H1 (cell line): ENCODE measurements at regions not wholly inside any gene's neighbourhood (a gene's known extent, or its start where the extent isn't known, plus 50 kb on each side); places are given as distances from the start of the nearest gene placed in this dataset.

ENCODE experiments used
- CTCF ChIA-PET: fragments of 300-600 bp; sonication (Branson Sonifier 250); formaldehyde crosslinking; loops from one replicate; lab custom pipeline; 2021; ENCODE audit not compliant: partially characterized antibody; lab: Charles Lee
- POLR2A ChIA-PET: fragments of 300-600 bp; sonication (Branson Sonifier 250); formaldehyde crosslinking; loops from one replicate; lab custom pipeline; 2021; ENCODE audit warnings: inconsistent platforms; ENCODE audit not compliant: partially characterized antibody; lab: Charles Lee
- DNase-seq, 2 experiments: peaks; one replicate each; pipeline versions ENCODE4 v3.0.0 to v3.0.0-alpha.2; 2010 to 2022; ENCODE audit warnings: low spot score in 2 of 2, low read depth in 1 of 2, mixed read lengths in 1 of 2
- FAIRE-seq: peaks from 2 replicates; lab custom pipeline; 2011; peaks lifted over from hg19 to GRCh38; lab: Jason Lieb, UNC
- H2AFZ ChIP-seq: 2 replicates; pipeline ENCODE4 v1.8.1; 2012; ENCODE audit warnings: low read length, inconsistent platforms
- H2AK5ac ChIP-seq: 2 replicates; pipeline ENCODE4 v1.6.1; 2013; ENCODE audit warnings: low read depth, low read length
- H2BK120ac ChIP-seq: replicated peaks from 2 replicates; pipeline ENCODE3; 2013; ENCODE audit warnings: low read depth, low read length, inconsistent platforms
- H2BK12ac ChIP-seq: 2 replicates; pipeline ENCODE4 v1.6.1; 2013; ENCODE audit warnings: low read depth, low read length
- H2BK15ac ChIP-seq: 2 replicates; pipeline ENCODE4 v1.6.1; 2013; ENCODE audit warnings: low read length
- H2BK20ac ChIP-seq: 2 replicates; pipeline ENCODE4 v1.6.1; 2013; ENCODE audit warnings: low read length
- H2BK5ac ChIP-seq: 2 replicates; pipeline ENCODE4 v1.6.1; 2013; ENCODE audit warnings: low read depth, low read length
- H3K14ac ChIP-seq: 2 replicates; pipeline ENCODE4 v1.6.1; 2013; ENCODE audit warnings: inconsistent platforms; ENCODE audit not compliant: insufficient read length
- H3K18ac ChIP-seq: 2 replicates; pipeline ENCODE4 v1.6.1; 2013; ENCODE audit warnings: low read length; ENCODE audit errors: extremely low read depth
- H3K23ac ChIP-seq: 2 replicates; pipeline ENCODE4 v1.6.1; 2013; ENCODE audit warnings: inconsistent platforms; ENCODE audit not compliant: insufficient read length
- H3K23me2 ChIP-seq: 2 replicates; pipeline ENCODE4 v1.6.1; 2013; ENCODE audit warnings: low read depth, low read length
- H3K27ac ChIP-seq: 2 replicates; pipeline ENCODE4 v1.6.1; 2011; ENCODE audit warnings: low read depth, low read length, inconsistent platforms
- H3K27me3 ChIP-seq, 4 experiments: replicated peaks in 1 of 4; 1 replicate in 1 of 4; 2 replicates in 3 of 4; pipeline versions ENCODE4 v1.6.1 to v1.8.1; 2011 to 2013; ENCODE audit warnings: low read length in 3 of 4, mild to moderate bottlenecking in 3 of 4, inconsistent platforms in 2 of 4, mixed read lengths in 2 of 4, moderate library complexity in 1 of 4; ENCODE audit not compliant: control insufficient read depth in 3 of 4, insufficient read depth in 3 of 4; ENCODE audit errors: extremely low read depth in 1 of 4
- H3K36me3 ChIP-seq, 4 experiments: 2 replicates each; pipeline versions ENCODE4 v1.6.1 to v1.8.1; 2011 to 2013; ENCODE audit warnings: mild to moderate bottlenecking in 4 of 4, low read length in 3 of 4, moderate library complexity in 2 of 4, control low read depth in 1 of 4, inconsistent platforms in 1 of 4; ENCODE audit not compliant: insufficient read depth in 4 of 4, control insufficient read depth in 2 of 4
- H3K4ac ChIP-seq: replicated peaks from 2 replicates; pipeline ENCODE3; 2013; ENCODE audit warnings: low read length, low read depth, mixed read lengths, inconsistent platforms; ENCODE audit not compliant: insufficient read length
- H3K4me1 ChIP-seq, 4 experiments: replicated peaks in 1 of 4; 1 replicate in 1 of 4; 2 replicates in 3 of 4; pipeline versions ENCODE4 v1.6.1 to v1.8.1; 2011 to 2013; ENCODE audit warnings: low read length in 3 of 4, inconsistent platforms in 2 of 4, mixed read lengths in 1 of 4; ENCODE audit not compliant: insufficient read depth in 4 of 4, control insufficient read depth in 3 of 4
- H3K4me2 ChIP-seq, 2 experiments: 2 replicates each; pipeline versions ENCODE4 v1.6.1 to v1.8.1; 2011 to 2013; ENCODE audit warnings: low read depth in 2 of 2, low read length in 2 of 2, control low read depth in 1 of 2, inconsistent platforms in 1 of 2, mild to moderate bottlenecking in 1 of 2; ENCODE audit not compliant: insufficient read depth in 1 of 2
- H3K4me3 ChIP-seq, 4 experiments: fragments of 200-600, 300-600 bp in 1 of 4; sonication (generic), shearing (Covaris generic), sonication (Bioruptor Twin) in 1 of 4; 2 replicates each; pipeline versions ENCODE4 v1.5.1 to v1.8.1; 2011 to 2016; ENCODE audit warnings: low read length in 4 of 4, low read depth in 3 of 4, control low read depth in 2 of 4, inconsistent platforms in 2 of 4, mild to moderate bottlenecking in 2 of 4, mixed read lengths in 1 of 4, moderate library complexity in 1 of 4; ENCODE audit not compliant: insufficient read depth in 2 of 4; ENCODE audit errors: extremely low read depth in 1 of 4
- H3K56ac ChIP-seq: replicated peaks from 2 replicates; pipeline ENCODE3; 2013; ENCODE audit warnings: low read depth, mild to moderate bottlenecking, mixed read lengths, low read length, inconsistent platforms; ENCODE audit not compliant: insufficient read length
- H3K79me1 ChIP-seq: 2 replicates; pipeline ENCODE4 v1.6.1; 2013; ENCODE audit warnings: low read depth, low read length, control low read depth
- H3K79me2 ChIP-seq, 2 experiments: 2 replicates each; pipeline versions ENCODE4 v1.6.1 to v1.8.1; 2012 to 2013; ENCODE audit warnings: low read length in 2 of 2, mild to moderate bottlenecking in 2 of 2, inconsistent platforms in 1 of 2; ENCODE audit not compliant: insufficient read depth in 2 of 2, control insufficient read depth in 1 of 2
- H3K9ac ChIP-seq, 4 experiments: replicated peaks in 1 of 4; 1 replicate in 1 of 4; 2 replicates in 3 of 4; pipeline versions ENCODE4 v1.6.1 to v1.8.1; 2011 to 2013; ENCODE audit warnings: low read depth in 3 of 4, low read length in 3 of 4, control low read depth in 2 of 4, mild to moderate bottlenecking in 2 of 4, moderate library complexity in 2 of 4, inconsistent platforms in 1 of 4; ENCODE audit errors: extremely low read depth in 1 of 4
- H3K9me3 ChIP-seq, 2 experiments: 2 replicates each; pipeline versions ENCODE4 v1.6.1 to v1.8.1; 2012 to 2013; ENCODE audit warnings: mild to moderate bottlenecking in 2 of 2, moderate library complexity in 2 of 2, control low read depth in 1 of 2, inconsistent platforms in 1 of 2, low read depth in 1 of 2, low read length in 1 of 2, mixed read lengths in 1 of 2; ENCODE audit not compliant: insufficient read depth in 2 of 2
- H4K20me1 ChIP-seq, 2 experiments: replicated peaks in 1 of 2; 2 replicates each; pipeline versions ENCODE3 to v1.8.1; 2011 to 2013; ENCODE audit warnings: inconsistent platforms in 2 of 2, low read length in 2 of 2, mild to moderate bottlenecking in 1 of 2; ENCODE audit not compliant: insufficient read depth in 2 of 2, control insufficient read depth in 1 of 2
- H4K5ac ChIP-seq: 2 replicates; pipeline ENCODE4 v1.6.1; 2013; ENCODE audit warnings: low read length, low read depth, mixed read lengths, inconsistent platforms; ENCODE audit not compliant: insufficient read length
- H4K8ac ChIP-seq: 2 replicates; pipeline ENCODE4 v1.8.0; 2013; ENCODE audit warnings: mild to moderate bottlenecking, moderate library complexity, low read length, inconsistent platforms; ENCODE audit not compliant: insufficient read depth; ENCODE audit errors: extremely low read depth
- H4K91ac ChIP-seq: replicated peaks from 2 replicates; pipeline ENCODE3; 2013; ENCODE audit warnings: low read length, mixed read lengths, inconsistent platforms; ENCODE audit not compliant: insufficient read length
- CEBPB ChIP-seq: IDR thresholded peaks from 2 replicates; pipeline ENCODE4 v1.6.1; 2012; ENCODE audit warnings: low read depth, low read length
- EP300 ChIP-seq, 2 experiments: IDR thresholded peaks; 1 replicate in 1 of 2; 2 replicates in 1 of 2; pipeline ENCODE4 v1.6.1; 2011 to 2012; ENCODE audit warnings: low read depth in 2 of 2, low read length in 2 of 2, mild to moderate bottlenecking in 2 of 2, borderline replicate concordance in 1 of 2, inconsistent platforms in 1 of 2, moderate library complexity in 1 of 2
- HDAC6 ChIP-seq: IDR thresholded peaks from one replicate; pipeline ENCODE4 v1.7.1; 2012; ENCODE audit warnings: low read depth, mild to moderate bottlenecking, inconsistent platforms, low read length, moderate library complexity
- TAF1 ChIP-seq: IDR thresholded peaks from 2 replicates; pipeline ENCODE4 v1.6.1; 2011; ENCODE audit warnings: mild to moderate bottlenecking, low read depth, low read length
- TBP ChIP-seq: IDR thresholded peaks from 2 replicates; pipeline ENCODE4 v1.6.1; 2011; ENCODE audit warnings: low read depth, low read length, improper control_type of control experiment
- WGBS, 2 experiments: shearing (Covaris generic) in 1 of 2; methylation state at CpG; one replicate each; pipeline versions ENCODE4 v1.1.6 to v1.1.7; 2013 to 2015; ENCODE audit warnings: low lambda C conversion rate in 2 of 2, mixed read lengths in 2 of 2, inconsistent platforms in 1 of 2, low coverage in 1 of 2, missing lambda C conversion rate in 1 of 2; ENCODE audit not compliant: insufficient replicate concordance in 2 of 2, insufficient coverage in 1 of 2, insufficient read length in 1 of 2; ENCODE audit errors: extremely low coverage in 1 of 2, missing lambda C conversion rate in 1 of 2; 5-methylcytosine and 5-hydroxymethylcytosine counted together

GRCh38 chr7:26000841-26001240 is 151.2 kb upstream of the NFE2L3 start:
- CTCF ChIA-PET = no interaction called here
- POLR2A ChIA-PET = interaction anchor here (0.6 to 1.2 kb wide), 2 partner anchors 21 to 26 kb away, joined by 3 to 4 read pairs; no protein-coding TSS in a partner anchor
- no peak overlapping the region for H2AFZ ChIP-seq

More at GRCh38 chr7:26000841-26001240, 151.2 kb upstream of the NFE2L3 start:
- Histone ChIP-seq H3K4me2 (no peak overlapping the region), H3K4me1 (no peaks in the 10 kb centered on the region), H3K27me3 (no peaks in the 10 kb centered on the region), H2AK5ac (no peak overlapping the region), H3K23me2 (no peaks in the 10 kb centered on the region), H2BK120ac (no peak overlapping the region), H3K79me2 (no peaks in the 10 kb centered on the region), H2BK20ac (no peak overlapping the region), H3K4ac (no peak overlapping the region)
- no peak for FAIRE-seq
- TF ChIP-seq HDAC6 = no peak
- TF ChIP-seq TBP = no peak
- TF ChIP-seq TAF1 = no peak
- TF ChIP-seq CEBPB = no peak
- no peak for TF ChIP-seq EP300 (IDR thresholded peaks at IDR 0.05; ENCODE audit: borderline replicate concordance in 1 of 2, low read depth in 2 of 2, low read length in 2 of 2)
- TF ChIP-seq, all 59 proteins: peak for 0
- no peaks in the 10 kb centered on the region for H3K79me1 ChIP-seq
- no peak overlapping the region for H3K9ac ChIP-seq
- H3K9me3 ChIP-seq = no peaks in the 10 kb centered on the region
- no peaks in the 10 kb centered on the region for H4K20me1 ChIP-seq
- no peak overlapping the region for H2BK15ac ChIP-seq
- H3K14ac ChIP-seq = no peak overlapping the region
- no peak overlapping the region for H3K56ac ChIP-seq
- H4K5ac ChIP-seq = no peak overlapping the region
- no peak overlapping the region for H3K18ac ChIP-seq
- no peak for DNase-seq
- no peak overlapping the region for H3K4me3 ChIP-seq
- no peak overlapping the region for H2BK5ac ChIP-seq
- no peak overlapping the region for H4K8ac ChIP-seq
- no peak overlapping the region for H3K23ac ChIP-seq
- H3K36me3 ChIP-seq = no peaks in the 10 kb centered on the region
- H2BK12ac ChIP-seq = no peak overlapping the region
- H3K27ac ChIP-seq = no peak overlapping the region
- WGBS, 2 experiments = 89% methylated on average over 3 of the region's 3 CpGs; no CpG with 5 or more reads in 1 of the 2 experiments
- H4K91ac ChIP-seq = no peak overlapping the region
